Right atrium auricular region (tissue), 2 donors: ENCODE measurements at regions not wholly inside any gene's neighbourhood (a gene's known extent, or its start where the extent isn't known, plus 50 kb on each side); places are given as distances from the start of the nearest gene placed in this dataset.

Experiments
- DNase-seq: peaks from one replicate; pipeline ENCODE4 v3.0.0-alpha.2; 2019; ENCODE audit warnings: low spot score
- H3K27ac ChIP-seq, 2 donors: fragments of 200-600 bp; sonication (generic); 1 replicate in 1 of 2; 2 replicates in 1 of 2; pipeline ENCODE4 v1.5.1; 2016 to 2019
- H3K27me3 ChIP-seq, 2 donors: fragments of 200-600 bp; sonication (generic); one replicate each; pipeline versions ENCODE4 v1.5.1 to v1.6.0; 2017 to 2019
- H3K36me3 ChIP-seq: fragments of 200-600 bp; sonication (generic); one replicate; pipeline ENCODE4 v1.5.1; 2016
- H3K4me1 ChIP-seq, 2 donors: fragments of 200-600 bp; sonication (generic); one replicate each; pipeline versions ENCODE4 v1.5.1 to v1.6.0; 2017 to 2019
- H3K4me3 ChIP-seq, 2 donors: fragments of 200-600 bp; sonication (generic); 1 replicate in 1 of 2; 2 replicates in 1 of 2; pipeline ENCODE4 v1.5.1; 2017 to 2019; ENCODE audit warnings: mild to moderate bottlenecking in 1 of 2, moderate library complexity in 1 of 2
- H3K9me3 ChIP-seq, 2 donors: fragments of 200-600 bp; sonication (generic); one replicate each; pipeline ENCODE4 v1.5.1; 2019
- CTCF ChIP-seq, 2 donors: fragments of 200-600 bp; sonication (generic); IDR thresholded peaks; one replicate each; pipeline ENCODE4 v1.5.1; 2019; ENCODE audit warnings: antibody characterized with exemption in 2 of 2

GRCh38 chr4:137376312-137376711, 156.0 kb downstream of the PCDH18 start:
- H3K4me1 ChIP-seq = no peaks in the 10 kb centered on the region
- H3K4me3 ChIP-seq = no peak overlapping the region
- no peaks in the 10 kb centered on the region for H3K27me3 ChIP-seq
- no peak for DNase-seq
- TF ChIP-seq CTCF (IDR thresholded peaks at IDR 0.05) = no peak
- H3K36me3 ChIP-seq = no peaks in the 10 kb centered on the region
- H3K27ac ChIP-seq = no peak overlapping the region
- no peaks in the 10 kb centered on the region for H3K9me3 ChIP-seq

GRCh38 chr4:137375111-137375850, 157.0 kb downstream of the PCDH18 start:
- peak overlapping the region in 1 of 2 donors; percentile 16 for H3K27ac ChIP-seq
- no peaks in the 10 kb centered on the region for H3K9me3 ChIP-seq
- TF ChIP-seq CTCF (IDR thresholded peaks at IDR 0.05) = no peak
- H3K4me3 ChIP-seq = no peak overlapping the region
- no peaks in the 10 kb centered on the region for H3K36me3 ChIP-seq
- no peaks in the 10 kb centered on the region for H3K27me3 ChIP-seq
- no peaks in the 10 kb centered on the region for H3K4me1 ChIP-seq
- DNase-seq = no peak

- Histone ChIP-seq H3K4me1 (no peaks in the 10 kb centered on the region), H3K4me3 (no peak overlapping the region), H3K27ac (no peak overlapping the region), H3K9me3 (no peaks in the 10 kb centered on the region), H3K36me3 (no peaks in the 10 kb centered on the region), H3K27me3 (no peaks in the 10 kb centered on the region)
- no peak for TF ChIP-seq CTCF (IDR thresholded peaks at IDR 0.05)
- no peak for DNase-seq
Measured at GRCh38 chr4:137370679-137371078, 161.6 kb downstream of the PCDH18 start.

- no peak for TF ChIP-seq CTCF (IDR thresholded peaks at IDR 0.05)
- Histone ChIP-seq H3K27me3 (no peaks in the 10 kb centered on the region), H3K4me1 (no peaks in the 10 kb centered on the region), H3K36me3 (no peaks in the 10 kb centered on the region), H3K27ac (no peak overlapping the region), H3K9me3 (no peaks in the 10 kb centered on the region), H3K4me3 (no peak overlapping the region)
- DNase-seq = no peak
Measured at GRCh38 chr4:137370206-137370633, 162.1 kb downstream of the PCDH18 start.

GRCh38 chr4:137367620-137368019, 164.7 kb downstream of the PCDH18 start:
- no peak for TF ChIP-seq CTCF (IDR thresholded peaks at IDR 0.05)
- H3K27ac ChIP-seq = no peak overlapping the region

GRCh38 chr4:137363496-137363895, 168.8 kb downstream of the PCDH18 start:
- TF ChIP-seq CTCF (IDR thresholded peaks at IDR 0.05) = no peak
- no peaks in the 10 kb centered on the region for H3K9me3 ChIP-seq
- no peak overlapping the region for H3K27ac ChIP-seq
- H3K4me1 ChIP-seq = no peaks in the 10 kb centered on the region
- DNase-seq = no peak
- H3K36me3 ChIP-seq = no peaks in the 10 kb centered on the region
- no peak overlapping the region for H3K4me3 ChIP-seq
- H3K27me3 ChIP-seq = no peaks in the 10 kb centered on the region

More at GRCh38 chr4:137367620-137368019, 164.7 kb downstream of the PCDH18 start:
- DNase-seq = no peak
- Histone ChIP-seq H3K4me3 (no peak overlapping the region), H3K4me1 (no peaks in the 10 kb centered on the region), H3K36me3 (no peaks in the 10 kb centered on the region), H3K9me3 (no peaks in the 10 kb centered on the region), H3K27me3 (no peaks in the 10 kb centered on the region)
